Breast epithelium (tissue), 3 donors: ENCODE measurements at regions not wholly inside any gene's neighbourhood (a gene's known extent, or its start where the extent isn't known, plus 50 kb on each side); places are given as distances from the start of the nearest gene placed in this dataset.

Experiments used
- CTCF ChIP-seq, 3 donors: fragments of 450-650 bp; IDR thresholded peaks; one replicate each; pipeline ENCODE4 v1.5.1; 2016 to 2017; ENCODE audit warnings: antibody characterized with exemption in 3 of 3, mild to moderate bottlenecking in 3 of 3, moderate library complexity in 3 of 3
- POLR2A ChIP-seq: fragments of 450-650 bp; IDR thresholded peaks from one replicate; pipeline ENCODE4 v1.6.1; 2016; ENCODE audit warnings: antibody characterized with exemption, mild to moderate bottlenecking, moderate library complexity
- POLR2AphosphoS5 ChIP-seq, 3 donors: sonication (generic); formaldehyde crosslinking; IDR thresholded peaks; one replicate each; pipeline ENCODE4 v1.6.1; 2017; ENCODE audit warnings: antibody characterized with exemption in 3 of 3

GRCh38 chr10:128386231-128386630 is 260.0 kb upstream of the MKI67 start:
- TF ChIP-seq CTCF (IDR thresholded peaks at IDR 0.05): no peak
- no peak for TF ChIP-seq POLR2A
- no peak for TF ChIP-seq POLR2AphosphoS5 (IDR thresholded peaks at IDR 0.05)
